ENCODE measurements at regions not wholly inside any gene's neighbourhood (a gene's known extent, or its start where the extent isn't known, plus 50 kb on each side); places are given as distances from the start of the nearest gene placed in this dataset.

DNA sequence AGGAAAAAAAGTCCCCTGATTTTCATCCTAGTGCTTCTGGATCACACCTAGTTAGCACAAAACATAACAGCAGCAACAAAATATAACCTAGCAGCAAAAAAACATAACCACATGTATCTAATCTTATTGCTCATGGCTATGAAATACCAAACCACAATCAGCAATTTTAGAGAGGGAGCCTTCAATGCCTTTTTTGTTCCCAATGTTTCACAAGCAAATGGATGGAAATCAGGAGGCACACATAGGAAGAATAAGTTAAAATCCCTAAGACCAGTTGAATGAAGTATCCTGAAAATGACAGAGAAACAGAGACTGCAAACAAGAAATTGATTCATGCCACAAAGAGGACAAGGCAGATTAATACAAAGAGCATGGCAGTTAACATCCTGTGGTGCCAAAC lies 361.6 kb downstream of the GPM6A start:
- TF ChIP-seq REST (IDR thresholded peaks at IDR 0.05) (no peak), TP53 (CRISPR knock-in tag; IDR thresholded peaks at IDR 0.05) (no peak)
